Keratinocyte (primary cell): ENCODE measurements at regions not wholly inside any gene's neighbourhood (a gene's known extent, or its start where the extent isn't known, plus 50 kb on each side); places are given as distances from the start of the nearest gene placed in this dataset.

Source experiments
- EZH2 ChIP-seq: IDR thresholded peaks from one replicate; pipeline ENCODE4 v1.6.1; 2012; ENCODE audit warnings: inconsistent platforms, mild to moderate bottlenecking, low read length, moderate library complexity
- TF ChIP-seq, protein P1 (sequence below), 3 experiments: IDR thresholded peaks in 1 of 3; conservative IDR thresholded peaks in 1 of 3; optimal IDR thresholded peaks in 1 of 3; 2 replicates in 2 of 3; 3 replicates in 1 of 3; pipeline versions ENCODE3 to v1.5.1; 2011; ENCODE audit warnings: low read length in 3 of 3, mild to moderate bottlenecking in 3 of 3, moderate library complexity in 2 of 3, control low read depth in 1 of 3, inconsistent platforms in 1 of 3; ENCODE audit not compliant: insufficient read depth in 2 of 3; ENCODE audit errors: extremely low read depth in 1 of 3

- TF ChIP-seq EZH2, result no peak
- TF ChIP-seq, protein P1, sequence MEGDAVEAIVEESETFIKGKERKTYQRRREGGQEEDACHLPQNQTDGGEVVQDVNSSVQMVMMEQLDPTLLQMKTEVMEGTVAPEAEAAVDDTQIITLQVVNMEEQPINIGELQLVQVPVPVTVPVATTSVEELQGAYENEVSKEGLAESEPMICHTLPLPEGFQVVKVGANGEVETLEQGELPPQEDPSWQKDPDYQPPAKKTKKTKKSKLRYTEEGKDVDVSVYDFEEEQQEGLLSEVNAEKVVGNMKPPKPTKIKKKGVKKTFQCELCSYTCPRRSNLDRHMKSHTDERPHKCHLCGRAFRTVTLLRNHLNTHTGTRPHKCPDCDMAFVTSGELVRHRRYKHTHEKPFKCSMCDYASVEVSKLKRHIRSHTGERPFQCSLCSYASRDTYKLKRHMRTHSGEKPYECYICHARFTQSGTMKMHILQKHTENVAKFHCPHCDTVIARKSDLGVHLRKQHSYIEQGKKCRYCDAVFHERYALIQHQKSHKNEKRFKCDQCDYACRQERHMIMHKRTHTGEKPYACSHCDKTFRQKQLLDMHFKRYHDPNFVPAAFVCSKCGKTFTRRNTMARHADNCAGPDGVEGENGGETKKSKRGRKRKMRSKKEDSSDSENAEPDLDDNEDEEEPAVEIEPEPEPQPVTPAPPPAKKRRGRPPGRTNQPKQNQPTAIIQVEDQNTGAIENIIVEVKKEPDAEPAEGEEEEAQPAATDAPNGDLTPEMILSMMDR (optimal IDR thresholded peaks at IDR 0.05 in 1 of 3, IDR thresholded peaks at IDR 0.05 in 1 of 3, conservative IDR thresholded peaks at IDR 0.05 in 1 of 3; ENCODE audit: extremely low read depth in 1 of 3, insufficient read depth in 2 of 3, low read length in 3 of 3), result no peak
Observed at GRCh38 chr13:46491641-46492040, 61.3 kb upstream of the LRCH1 start.
